GM06990 (cell line): ENCODE measurements at regions not wholly inside any gene's neighbourhood (a gene's known extent, or its start where the extent isn't known, plus 50 kb on each side); places are given as distances from the start of the nearest gene placed in this dataset.

Experiments used
- DNase-seq: peaks from one replicate; pipeline ENCODE4 v3.0.0-alpha.2; 2011; ENCODE audit not compliant: insufficient read length; ENCODE audit errors: extremely low read depth
- H3K27me3 ChIP-seq: replicated peaks from 2 replicates; pipeline ENCODE4 v1.6.0; 2011; ENCODE audit warnings: low read length; ENCODE audit not compliant: control insufficient read depth, insufficient read depth
- H3K36me3 ChIP-seq: 2 replicates; pipeline ENCODE4 v1.5.1; 2011; ENCODE audit warnings: low read length; ENCODE audit not compliant: control insufficient read depth, insufficient read depth
- H3K4me3 ChIP-seq: replicated peaks from 2 replicates; pipeline ENCODE4 v1.5.1; 2011; ENCODE audit warnings: low read depth, mild to moderate bottlenecking, control low read depth, low read length
- TF ChIP-seq, protein P1 (sequence below): IDR thresholded peaks from 2 replicates; pipeline ENCODE4 v1.5.1; 2011; ENCODE audit warnings: low read length, control low read depth, mild to moderate bottlenecking, inconsistent platforms; ENCODE audit not compliant: insufficient read depth, poor library complexity, severe bottlenecking

- TF ChIP-seq, protein P1, sequence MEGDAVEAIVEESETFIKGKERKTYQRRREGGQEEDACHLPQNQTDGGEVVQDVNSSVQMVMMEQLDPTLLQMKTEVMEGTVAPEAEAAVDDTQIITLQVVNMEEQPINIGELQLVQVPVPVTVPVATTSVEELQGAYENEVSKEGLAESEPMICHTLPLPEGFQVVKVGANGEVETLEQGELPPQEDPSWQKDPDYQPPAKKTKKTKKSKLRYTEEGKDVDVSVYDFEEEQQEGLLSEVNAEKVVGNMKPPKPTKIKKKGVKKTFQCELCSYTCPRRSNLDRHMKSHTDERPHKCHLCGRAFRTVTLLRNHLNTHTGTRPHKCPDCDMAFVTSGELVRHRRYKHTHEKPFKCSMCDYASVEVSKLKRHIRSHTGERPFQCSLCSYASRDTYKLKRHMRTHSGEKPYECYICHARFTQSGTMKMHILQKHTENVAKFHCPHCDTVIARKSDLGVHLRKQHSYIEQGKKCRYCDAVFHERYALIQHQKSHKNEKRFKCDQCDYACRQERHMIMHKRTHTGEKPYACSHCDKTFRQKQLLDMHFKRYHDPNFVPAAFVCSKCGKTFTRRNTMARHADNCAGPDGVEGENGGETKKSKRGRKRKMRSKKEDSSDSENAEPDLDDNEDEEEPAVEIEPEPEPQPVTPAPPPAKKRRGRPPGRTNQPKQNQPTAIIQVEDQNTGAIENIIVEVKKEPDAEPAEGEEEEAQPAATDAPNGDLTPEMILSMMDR, result no peak
- DNase-seq, result no peak
- Histone ChIP-seq H3K27me3 (no peaks in the 10 kb centered on the region), H3K36me3 (no peaks in the 10 kb centered on the region), H3K4me3 (no peak overlapping the region)
Measured at GRCh38 chr2:165008730-165009315, 53.5 kb upstream of the SLC38A11 start.

GRCh38 chr2:165007161-165007744, 51.9 kb upstream of the SLC38A11 start:
- no peak for DNase-seq
- no peak overlapping the region for H3K4me3 ChIP-seq
- H3K27me3 ChIP-seq, result no peaks in the 10 kb centered on the region
- H3K36me3 ChIP-seq, result no peaks in the 10 kb centered on the region
- TF ChIP-seq, protein P1, result no peak
